ENCODE measurements at regions not wholly inside any gene's neighbourhood (a gene's known extent, or its start where the extent isn't known, plus 50 kb on each side); places are given as distances from the start of the nearest gene placed in this dataset.

- H3K9me3 ChIP-seq: no peaks in the 10 kb centered on the region
- H3K4me3 ChIP-seq: no peak overlapping the region
- no peak for TF ChIP-seq CTCF (IDR thresholded peaks at IDR 0.05 in 4 of 5, conservative IDR thresholded peaks at IDR 0.05 in 1 of 5)
- TF ChIP-seq POLR2A (IDR thresholded peaks at IDR 0.05): no peak
- H3K27me3 ChIP-seq: no peaks in the 10 kb centered on the region
- in situ Hi-C loops (cut with MboI; ENCODE audit: low sequenced_read_pairs in 4 of 4) (no loop called here), intact Hi-C loops (cut with DNase I; ENCODE audit: low total_unique reads) (no loop called here)
- ATAC-seq (no peak), DNase-seq (no peak)
- H3K27ac ChIP-seq: no peak overlapping the region
- no peaks in the 10 kb centered on the region for H3K4me1 ChIP-seq
- no peaks in the 10 kb centered on the region for H3K36me3 ChIP-seq
These were observed 222.7 kb upstream of the HTR2C start for GRCh38 chrX:114361076-114361725.

GRCh38 chrX:114363346-114363745, 220.5 kb upstream of the HTR2C start:
- TF ChIP-seq CTCF (IDR thresholded peaks at IDR 0.05 in 4 of 5, conservative IDR thresholded peaks at IDR 0.05 in 1 of 5): no peak
- TF ChIP-seq POLR2A (IDR thresholded peaks at IDR 0.05): no peak
- no peaks in the 10 kb centered on the region for H3K36me3 ChIP-seq
- no peak overlapping the region for H3K27ac ChIP-seq
- H3K27me3 ChIP-seq: no peaks in the 10 kb centered on the region
- in situ Hi-C loops (cut with MboI; ENCODE audit: low sequenced_read_pairs in 4 of 4) (no loop called here), intact Hi-C loops (cut with DNase I; ENCODE audit: low total_unique reads) (no loop called here)
- H3K9me3 ChIP-seq: no peaks in the 10 kb centered on the region
- H3K4me3 ChIP-seq: no peak overlapping the region
- DNase-seq (no peak), ATAC-seq (no peak)
- H3K4me1 ChIP-seq: no peaks in the 10 kb centered on the region

- no peak for DNase-seq
- H3K27ac ChIP-seq: no peak overlapping the region
- ATAC-seq: no peak
- in situ Hi-C loops (cut with MboI; ENCODE audit: low sequenced_read_pairs in 4 of 4): no loop called here
- H3K36me3 ChIP-seq: no peaks in the 10 kb centered on the region
- no peaks in the 10 kb centered on the region for H3K9me3 ChIP-seq
- no peaks in the 10 kb centered on the region for H3K27me3 ChIP-seq
- TF ChIP-seq POLR2A (IDR thresholded peaks at IDR 0.05): no peak
- TF ChIP-seq CTCF (IDR thresholded peaks at IDR 0.05 in 4 of 5, conservative IDR thresholded peaks at IDR 0.05 in 1 of 5): no peak
- H3K4me1 ChIP-seq: no peaks in the 10 kb centered on the region
- intact Hi-C loops (cut with DNase I; ENCODE audit: low total_unique reads): no loop called here
- no peak overlapping the region for H3K4me3 ChIP-seq
These were observed 218.6 kb upstream of the HTR2C start for GRCh38 chrX:114365065-114365834.

GRCh38 chrX:114372937-114373336, 210.9 kb upstream of the HTR2C start:
- Histone ChIP-seq H3K27me3 (no peaks in the 10 kb centered on the region), H3K4me3 (no peak overlapping the region), H3K9me3 (no peaks in the 10 kb centered on the region), H3K27ac (no peak overlapping the region), H3K36me3 (no peaks in the 10 kb centered on the region), H3K4me1 (no peaks in the 10 kb centered on the region)
- ATAC-seq (no peak), DNase-seq (no peak)
- intact Hi-C loops (cut with DNase I; ENCODE audit: low total_unique reads) (no loop called here), in situ Hi-C loops (cut with MboI; ENCODE audit: low sequenced_read_pairs in 4 of 4) (no loop called here)
- no peak for TF ChIP-seq POLR2A (IDR thresholded peaks at IDR 0.05)
- no peak for TF ChIP-seq CTCF (IDR thresholded peaks at IDR 0.05 in 4 of 5, conservative IDR thresholded peaks at IDR 0.05 in 1 of 5)

Data from gastrocnemius medialis (tissue), 4 donors.